ENCODE measurements at regions not wholly inside any gene's neighbourhood (a gene's known extent, or its start where the extent isn't known, plus 50 kb on each side); places are given as distances from the start of the nearest gene placed in this dataset.

DNA sequence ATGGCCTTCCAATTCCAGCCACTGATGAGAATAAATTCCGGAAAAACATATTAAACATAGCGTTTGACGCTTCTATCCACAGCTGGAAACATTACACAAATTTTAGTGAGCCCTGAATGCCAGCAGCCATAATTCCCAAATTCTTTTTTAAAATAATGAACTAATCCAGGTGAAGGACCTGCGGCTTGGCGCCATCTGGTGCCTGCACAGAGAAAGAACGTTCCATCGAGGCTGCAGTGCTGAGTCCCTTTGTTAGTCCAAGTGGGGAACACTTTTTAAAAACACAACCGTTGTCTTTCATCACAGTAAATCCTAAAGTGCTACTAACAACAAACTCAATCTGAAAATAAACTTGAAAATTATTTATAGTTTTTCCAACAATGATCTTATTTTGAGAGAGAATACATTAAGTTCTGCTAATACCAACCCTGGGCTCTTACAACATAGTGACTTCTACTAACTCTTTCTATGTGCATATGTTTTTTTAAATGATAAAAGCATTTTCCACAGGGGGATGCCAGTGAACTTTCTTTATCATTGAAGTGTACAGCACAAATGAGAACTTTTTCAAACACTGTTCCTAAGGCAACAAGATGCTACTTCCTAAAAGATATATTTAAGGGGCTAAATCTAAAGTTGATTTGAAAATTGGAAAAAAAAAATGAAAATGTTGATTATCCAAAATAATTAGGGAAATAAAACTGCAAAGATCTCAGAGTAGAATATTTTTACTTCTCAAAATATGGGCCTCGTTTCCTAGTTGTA is 166.9 kb upstream of the RNF32 start:
- peak; percentile 88 for TF ChIP-seq CTCF (conservative IDR thresholded peaks at IDR 0.05)
- DNase-seq (ENCODE audit: low read depth, low spot score), result peak; percentile 26
- Mint-ChIP-seq H3K27ac (ENCODE audit: unreplicated experiment) (no peak overlapping the region), H3K27me3 (ENCODE audit: low read depth) (no peaks in the 10 kb centered on the region), H3K9me3 (peaks cover 2% of the 10 kb centered on the region), H3K4me3 (no peak overlapping the region), H3K36me3 (ENCODE audit: low read depth) (no peaks in the 10 kb centered on the region), H3K4me1 (peaks cover 7% of the 10 kb centered on the region)

DNA sequence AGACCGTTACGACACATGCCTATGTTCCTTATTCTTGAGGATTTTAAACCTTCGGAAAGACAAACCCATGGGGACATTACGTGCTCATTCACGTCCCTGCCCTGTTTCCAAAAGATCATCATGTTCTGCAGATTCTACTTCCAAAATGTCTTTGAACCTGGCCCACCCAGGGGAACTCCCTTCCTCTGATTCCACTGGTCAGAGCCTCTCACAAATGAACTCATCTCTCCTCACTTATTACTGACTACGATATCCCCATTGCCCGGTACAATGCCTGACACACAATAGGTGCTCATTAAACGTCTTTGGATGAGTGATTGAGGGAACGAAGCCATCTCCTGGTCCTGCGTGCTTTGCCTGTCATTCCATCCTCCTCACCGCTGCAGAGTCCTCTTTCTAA is 168.3 kb upstream of the RNF32 start:
- H3K9me3 Mint-ChIP-seq, result peaks cover 2% of the 10 kb centered on the region
- TF ChIP-seq CTCF (conservative IDR thresholded peaks at IDR 0.05), result no peak

GRCh38 chr7:156470399-156471320 is 169.9 kb upstream of the RNF32 start:
- peaks cover 7% of the 10 kb centered on the region for H3K4me1 Mint-ChIP-seq
- peak overlapping the region; percentile 85 for H3K27ac Mint-ChIP-seq (ENCODE audit: unreplicated experiment)
- no peaks in the 10 kb centered on the region for H3K27me3 Mint-ChIP-seq (ENCODE audit: low read depth)
- no peaks in the 10 kb centered on the region for H3K36me3 Mint-ChIP-seq (ENCODE audit: low read depth)
- H3K9me3 Mint-ChIP-seq, result no peaks in the 10 kb centered on the region
- H3K4me3 Mint-ChIP-seq, result no peak overlapping the region
- no peak for TF ChIP-seq CTCF (conservative IDR thresholded peaks at IDR 0.05)
- no peak for DNase-seq (ENCODE audit: low read depth, low spot score)

More for the DNA sequence above, 168.3 kb upstream of the RNF32 start:
- Mint-ChIP-seq H3K36me3 (ENCODE audit: low read depth) (no peaks in the 10 kb centered on the region), H3K4me3 (no peak overlapping the region), H3K27ac (ENCODE audit: unreplicated experiment) (no peak overlapping the region), H3K4me1 (peaks cover 7% of the 10 kb centered on the region), H3K27me3 (ENCODE audit: low read depth) (no peaks in the 10 kb centered on the region)
- no peak for DNase-seq (ENCODE audit: low read depth, low spot score)

GRCh38 chr7:156466955-156467625 is 173.5 kb upstream of the RNF32 start:
- no peak overlapping the region for H3K27ac Mint-ChIP-seq (ENCODE audit: unreplicated experiment)
- H3K36me3 Mint-ChIP-seq (ENCODE audit: low read depth), result no peaks in the 10 kb centered on the region
- DNase-seq (ENCODE audit: low read depth, low spot score), result no peak
- TF ChIP-seq CTCF (conservative IDR thresholded peaks at IDR 0.05), result no peak
- peaks cover 7% of the 10 kb centered on the region for H3K4me1 Mint-ChIP-seq
- no peak overlapping the region for H3K4me3 Mint-ChIP-seq
- H3K27me3 Mint-ChIP-seq (ENCODE audit: low read depth), result no peaks in the 10 kb centered on the region
- H3K9me3 Mint-ChIP-seq, result no peaks in the 10 kb centered on the region

- DNase-seq (ENCODE audit: low read depth, low spot score), result no peak
- Mint-ChIP-seq H3K4me3 (no peak overlapping the region), H3K36me3 (ENCODE audit: low read depth) (no peaks in the 10 kb centered on the region), H3K4me1 (peaks cover 7% of the 10 kb centered on the region), H3K9me3 (no peaks in the 10 kb centered on the region), H3K27ac (ENCODE audit: unreplicated experiment) (no peak overlapping the region), H3K27me3 (ENCODE audit: low read depth) (no peaks in the 10 kb centered on the region)
- no peak for TF ChIP-seq CTCF (conservative IDR thresholded peaks at IDR 0.05)
These were observed 174.3 kb upstream of the RNF32 start for GRCh38 chr7:156466272-156466671.
